ENCODE measurements at regions not wholly inside any gene's neighbourhood (a gene's known extent, or its start where the extent isn't known, plus 50 kb on each side); places are given as distances from the start of the nearest gene placed in this dataset.

DNA sequence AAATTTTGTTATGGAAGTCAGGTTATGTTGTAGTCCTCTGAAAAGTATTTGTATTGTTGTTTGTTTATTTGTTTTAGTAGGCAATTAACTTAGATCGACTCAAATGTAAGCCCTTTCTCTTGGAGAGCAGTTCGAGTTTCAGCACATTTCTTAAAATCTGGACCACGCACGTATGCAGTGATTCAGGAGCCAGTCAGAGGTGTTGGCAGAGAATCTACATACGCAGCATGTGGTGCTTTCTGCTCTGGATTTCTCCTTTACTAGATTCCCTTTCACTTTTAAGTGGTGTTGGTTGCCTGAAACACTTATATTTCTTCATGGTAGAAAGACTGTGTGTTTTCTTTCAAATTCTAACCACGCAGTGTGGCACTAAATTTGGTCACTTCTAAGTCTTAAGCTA, 773.9 kb upstream of the LRATD1 start:
- TF ChIP-seq, protein P1, sequence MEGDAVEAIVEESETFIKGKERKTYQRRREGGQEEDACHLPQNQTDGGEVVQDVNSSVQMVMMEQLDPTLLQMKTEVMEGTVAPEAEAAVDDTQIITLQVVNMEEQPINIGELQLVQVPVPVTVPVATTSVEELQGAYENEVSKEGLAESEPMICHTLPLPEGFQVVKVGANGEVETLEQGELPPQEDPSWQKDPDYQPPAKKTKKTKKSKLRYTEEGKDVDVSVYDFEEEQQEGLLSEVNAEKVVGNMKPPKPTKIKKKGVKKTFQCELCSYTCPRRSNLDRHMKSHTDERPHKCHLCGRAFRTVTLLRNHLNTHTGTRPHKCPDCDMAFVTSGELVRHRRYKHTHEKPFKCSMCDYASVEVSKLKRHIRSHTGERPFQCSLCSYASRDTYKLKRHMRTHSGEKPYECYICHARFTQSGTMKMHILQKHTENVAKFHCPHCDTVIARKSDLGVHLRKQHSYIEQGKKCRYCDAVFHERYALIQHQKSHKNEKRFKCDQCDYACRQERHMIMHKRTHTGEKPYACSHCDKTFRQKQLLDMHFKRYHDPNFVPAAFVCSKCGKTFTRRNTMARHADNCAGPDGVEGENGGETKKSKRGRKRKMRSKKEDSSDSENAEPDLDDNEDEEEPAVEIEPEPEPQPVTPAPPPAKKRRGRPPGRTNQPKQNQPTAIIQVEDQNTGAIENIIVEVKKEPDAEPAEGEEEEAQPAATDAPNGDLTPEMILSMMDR (IDR thresholded peaks at IDR 0.05; ENCODE audit: low read depth, low read length) = no peak
- no peak for TF ChIP-seq EZH2phosphoT487 (IDR thresholded peaks at IDR 0.05; ENCODE audit: low read depth)

All from OCI-LY3 (cell line).